ENCODE measurements at regions not wholly inside any gene's neighbourhood (a gene's known extent, or its start where the extent isn't known, plus 50 kb on each side); places are given as distances from the start of the nearest gene placed in this dataset.

DNA sequence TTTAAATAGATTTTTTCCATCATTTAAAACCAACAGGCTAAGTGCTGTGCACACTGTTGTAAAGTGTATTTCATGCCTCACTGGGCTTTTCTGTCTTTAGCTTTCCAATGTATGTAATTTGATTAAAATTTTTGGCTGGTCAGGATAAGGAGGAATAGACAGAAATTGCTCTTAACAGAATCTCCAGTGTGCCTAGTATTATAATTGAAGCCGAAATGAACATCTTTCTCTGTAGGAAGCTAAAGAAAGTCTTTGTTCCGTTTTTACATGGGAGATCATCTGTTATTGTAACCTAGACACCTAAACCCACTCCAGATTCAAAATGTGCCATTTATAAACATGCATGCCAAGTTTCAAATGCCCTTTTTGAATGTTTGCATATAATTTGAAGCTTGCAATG, 54.5 kb upstream of the SMIM15 start:
- TF ChIP-seq, protein P1, sequence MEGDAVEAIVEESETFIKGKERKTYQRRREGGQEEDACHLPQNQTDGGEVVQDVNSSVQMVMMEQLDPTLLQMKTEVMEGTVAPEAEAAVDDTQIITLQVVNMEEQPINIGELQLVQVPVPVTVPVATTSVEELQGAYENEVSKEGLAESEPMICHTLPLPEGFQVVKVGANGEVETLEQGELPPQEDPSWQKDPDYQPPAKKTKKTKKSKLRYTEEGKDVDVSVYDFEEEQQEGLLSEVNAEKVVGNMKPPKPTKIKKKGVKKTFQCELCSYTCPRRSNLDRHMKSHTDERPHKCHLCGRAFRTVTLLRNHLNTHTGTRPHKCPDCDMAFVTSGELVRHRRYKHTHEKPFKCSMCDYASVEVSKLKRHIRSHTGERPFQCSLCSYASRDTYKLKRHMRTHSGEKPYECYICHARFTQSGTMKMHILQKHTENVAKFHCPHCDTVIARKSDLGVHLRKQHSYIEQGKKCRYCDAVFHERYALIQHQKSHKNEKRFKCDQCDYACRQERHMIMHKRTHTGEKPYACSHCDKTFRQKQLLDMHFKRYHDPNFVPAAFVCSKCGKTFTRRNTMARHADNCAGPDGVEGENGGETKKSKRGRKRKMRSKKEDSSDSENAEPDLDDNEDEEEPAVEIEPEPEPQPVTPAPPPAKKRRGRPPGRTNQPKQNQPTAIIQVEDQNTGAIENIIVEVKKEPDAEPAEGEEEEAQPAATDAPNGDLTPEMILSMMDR (IDR thresholded peaks at IDR 0.05) = no peak
- TF ChIP-seq POLR2A (IDR thresholded peaks at IDR 0.05) = no peak
